H1 (cell line): ENCODE measurements at regions not wholly inside any gene's neighbourhood (a gene's known extent, or its start where the extent isn't known, plus 50 kb on each side); places are given as distances from the start of the nearest gene placed in this dataset.

ENCODE experiments used
- ATF2 ChIP-seq: IDR thresholded peaks from 2 replicates; pipeline ENCODE4 v1.6.1; 2012; ENCODE audit warnings: low read length, inconsistent platforms

DNA sequence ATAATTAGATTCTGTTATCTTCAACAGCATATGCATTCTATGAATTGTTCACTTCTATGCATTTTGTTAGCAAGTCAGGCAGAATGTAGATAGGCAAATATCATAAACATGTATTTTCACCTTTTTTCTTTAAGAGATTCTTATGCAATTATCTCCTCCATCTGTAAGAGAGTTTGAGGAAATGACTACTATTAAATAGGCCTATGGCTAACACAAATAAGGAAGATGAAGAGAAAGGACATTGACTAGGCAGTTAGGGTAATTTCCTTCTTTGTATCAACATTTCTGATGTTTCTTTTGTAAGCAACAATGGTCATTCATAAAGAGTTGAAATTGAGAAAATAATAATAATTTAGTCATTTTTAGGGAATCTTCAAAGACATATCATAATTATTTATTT, 145.2 kb upstream of the CDH12 start (continued):
- no peak for TF ChIP-seq ATF2
